ENCODE measurements at regions not wholly inside any gene's neighbourhood (a gene's known extent, or its start where the extent isn't known, plus 50 kb on each side); places are given as distances from the start of the nearest gene placed in this dataset.
"Not testable (repeated sequence)": the region's sequence is repeated elsewhere in the genome, so short reads cannot be mapped to it uniquely, and the experiment has no call there.

DNA sequence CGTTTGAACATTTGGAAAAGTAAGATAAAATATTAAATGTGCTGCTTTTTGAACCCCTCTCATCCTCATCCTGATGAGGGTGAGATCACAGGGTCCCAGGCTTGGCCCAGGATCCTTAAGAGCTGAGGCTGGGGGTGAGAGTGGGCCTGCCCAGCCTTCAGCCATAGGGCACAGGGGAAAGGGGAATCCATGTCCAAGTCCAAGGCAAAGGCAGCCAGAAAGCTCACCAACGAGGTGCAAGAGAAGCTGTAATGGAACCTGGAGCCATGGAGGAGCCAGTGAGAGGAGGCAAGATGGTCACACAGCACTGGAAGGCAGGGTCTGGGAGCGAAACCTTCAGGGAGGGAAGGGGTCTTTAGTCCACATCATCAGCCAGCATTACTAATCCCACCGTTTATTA lies 191.9 kb downstream of the RRAGC start:
- no peak for DNase-seq (ENCODE audit: low read depth in 2 of 2)

DNA sequence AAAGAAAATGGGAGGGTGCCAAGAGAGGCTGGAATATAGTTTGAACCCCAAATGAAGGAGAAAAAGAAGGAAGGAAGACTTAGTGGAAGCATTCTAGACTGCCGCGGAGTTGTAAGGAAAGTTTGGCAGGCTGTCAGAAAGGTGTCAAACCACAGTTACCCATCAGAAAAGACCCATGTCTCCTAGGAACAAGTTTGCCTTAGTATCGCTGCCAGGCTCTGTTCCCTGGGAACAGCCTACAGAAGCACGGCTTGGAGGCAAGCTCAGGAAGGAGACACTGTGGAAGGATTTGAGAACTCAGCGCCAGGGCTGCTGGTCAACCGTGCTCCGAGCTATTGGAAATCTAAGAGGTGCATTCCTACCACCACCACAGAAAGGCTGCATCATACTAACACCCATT lies 197.4 kb downstream of the RRAGC start:
- DNase-seq (ENCODE audit: low read depth in 2 of 2) = no peak

DNA sequence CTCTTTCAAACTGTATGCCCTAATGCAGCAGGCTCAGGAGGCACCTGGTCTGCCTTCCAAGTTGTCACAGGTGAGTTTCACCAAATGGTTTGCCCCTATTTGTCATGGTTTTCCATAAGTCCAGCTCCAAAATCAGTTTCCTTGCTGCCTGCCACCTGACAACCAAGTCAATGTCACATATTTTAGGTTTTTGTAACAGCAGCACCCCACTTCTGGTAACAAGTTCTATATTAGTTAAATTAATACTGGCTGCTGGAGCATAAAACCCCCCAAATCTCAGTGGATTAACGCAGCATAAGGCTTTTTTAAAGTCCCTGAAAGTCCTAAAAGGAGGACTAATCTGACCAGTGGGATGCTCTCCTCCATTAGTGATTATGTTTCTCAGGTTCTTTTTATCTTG lies 200.7 kb downstream of the RRAGC start:
- no peak for DNase-seq (ENCODE audit: low read depth in 2 of 2)

DNA sequence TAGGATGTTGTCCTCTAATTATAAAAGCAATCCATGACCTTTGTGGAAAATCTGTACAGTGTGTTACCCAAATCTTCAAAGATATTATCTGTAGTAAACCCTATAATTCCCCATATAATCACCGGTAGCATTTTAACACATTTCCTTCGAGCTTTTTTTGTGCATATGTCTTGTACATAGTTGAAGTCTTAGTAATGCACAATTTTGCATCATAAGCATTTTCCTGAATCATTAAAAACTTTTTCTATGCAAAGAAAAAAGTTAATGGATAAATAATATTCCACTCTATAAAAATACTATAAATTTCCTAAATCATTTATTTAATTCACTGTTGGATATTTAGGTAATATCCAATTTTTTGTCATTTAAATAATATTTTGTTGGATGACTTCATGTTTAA lies 201.7 kb downstream of the RRAGC start:
- DNase-seq (ENCODE audit: low read depth in 2 of 2) = no peak

DNA sequence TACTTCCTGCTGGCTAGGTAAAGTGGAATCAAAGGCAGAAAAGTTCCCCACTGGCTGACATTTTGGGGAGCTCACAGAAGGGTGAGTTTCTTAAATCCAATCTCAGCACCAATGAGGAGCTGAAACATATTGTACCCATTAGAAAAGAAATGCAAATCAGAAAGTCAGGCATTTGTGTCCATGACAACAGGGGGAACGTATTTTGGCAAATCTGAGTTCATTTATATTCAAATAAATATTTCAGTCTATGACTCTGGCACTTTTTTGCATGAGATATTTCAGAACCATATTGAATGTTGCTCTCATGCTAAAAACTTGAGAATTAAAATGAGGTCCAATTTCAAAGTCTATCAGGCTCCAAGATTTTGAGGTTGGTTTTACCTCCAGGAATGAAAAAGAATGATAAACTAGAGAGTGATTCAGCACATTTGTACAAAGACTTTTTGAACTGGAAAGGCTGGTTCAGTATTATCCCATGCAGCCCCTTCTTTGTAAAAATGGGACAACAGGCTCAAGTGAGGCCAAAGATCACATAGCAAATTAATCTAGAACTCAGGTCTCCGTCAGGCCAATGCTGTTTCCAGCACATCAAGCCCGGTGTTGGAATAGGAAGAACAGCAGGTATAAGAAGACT lies 202.2 kb downstream of the RRAGC start:
- DNase-seq (ENCODE audit: low read depth in 2 of 2) = no peak

DNA sequence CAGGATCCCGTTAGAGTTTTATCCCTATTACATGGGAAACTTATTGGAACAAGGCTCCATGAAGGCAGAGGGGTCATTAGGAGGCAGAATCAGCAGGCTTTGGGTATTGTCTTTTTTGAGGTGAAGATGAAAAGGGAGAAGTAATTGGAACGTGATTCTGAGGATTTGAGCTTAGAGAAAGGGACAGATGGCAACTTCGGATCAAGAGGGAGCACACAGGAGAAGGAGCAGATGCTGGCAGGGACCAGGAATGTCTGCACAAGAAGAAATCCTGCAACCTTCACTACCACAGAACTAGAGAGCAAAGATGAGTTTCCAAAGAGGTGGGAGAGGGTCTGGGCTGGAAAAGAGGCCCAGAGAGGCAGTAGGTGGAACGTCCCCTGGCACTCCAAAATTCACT lies 202.8 kb downstream of the RRAGC start:
- DNase-seq (ENCODE audit: low read depth in 2 of 2) = no peak

DNA sequence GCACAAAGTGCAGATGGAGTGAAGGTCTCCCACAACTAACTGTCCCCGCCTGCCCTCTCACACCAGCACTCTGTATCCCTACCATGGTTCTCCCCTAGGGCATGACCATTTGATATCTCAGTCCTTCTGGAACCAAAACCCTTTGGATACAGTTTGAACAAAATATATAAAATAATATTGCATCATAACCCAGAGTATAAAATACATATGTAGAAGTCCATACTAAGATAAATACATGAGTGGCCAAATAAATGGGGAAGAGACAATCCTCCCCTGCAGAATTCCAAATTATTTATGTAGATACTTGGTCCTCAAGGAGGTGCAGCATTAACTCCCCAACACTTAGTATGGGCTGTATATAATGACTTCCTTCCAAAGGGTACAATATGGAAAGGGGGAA lies 207.4 kb downstream of the RRAGC start:
- DNase-seq (ENCODE audit: low read depth in 2 of 2) = no peak

DNA sequence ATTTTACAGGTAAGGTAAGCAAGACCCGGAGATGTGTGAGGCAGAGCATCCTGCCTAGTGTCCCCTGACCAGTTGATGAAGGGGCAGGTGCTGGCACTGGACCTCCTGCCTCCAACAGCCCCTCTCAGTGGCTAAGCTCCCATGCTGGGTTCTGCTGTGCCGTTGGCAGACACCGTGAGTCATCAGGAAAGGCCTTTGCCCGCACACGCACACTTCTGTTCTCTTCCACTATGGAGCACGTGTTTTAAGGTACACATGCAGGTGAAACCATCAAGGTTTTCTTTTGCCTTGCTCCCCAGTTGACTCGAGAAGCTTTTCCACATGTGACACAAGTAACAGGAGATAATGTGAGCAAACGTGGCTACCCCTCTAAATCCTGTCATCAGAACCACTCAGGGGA lies 207.9 kb downstream of the RRAGC start:
- no peak for DNase-seq (ENCODE audit: low read depth in 2 of 2)

DNA sequence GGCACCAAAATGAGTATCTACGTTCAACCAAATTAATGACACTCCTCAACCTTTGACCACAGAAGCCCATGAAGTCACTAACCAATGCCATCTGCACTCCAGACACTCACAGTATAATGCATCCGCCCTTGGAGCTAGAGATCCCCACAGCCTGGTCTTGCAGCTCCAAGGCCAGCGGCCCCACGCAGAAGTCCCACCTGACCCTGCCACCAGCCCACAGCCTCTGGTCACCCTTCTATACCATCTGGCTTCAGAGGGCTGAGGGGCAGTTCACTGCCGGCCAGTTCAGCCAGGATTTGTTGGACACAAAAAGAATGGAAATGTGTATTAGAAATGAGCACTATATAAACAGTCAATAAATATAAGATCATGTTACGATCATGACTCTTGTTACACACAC lies 211.2 kb downstream of the RRAGC start:
- DNase-seq (ENCODE audit: low read depth in 2 of 2) = no peak

DNA sequence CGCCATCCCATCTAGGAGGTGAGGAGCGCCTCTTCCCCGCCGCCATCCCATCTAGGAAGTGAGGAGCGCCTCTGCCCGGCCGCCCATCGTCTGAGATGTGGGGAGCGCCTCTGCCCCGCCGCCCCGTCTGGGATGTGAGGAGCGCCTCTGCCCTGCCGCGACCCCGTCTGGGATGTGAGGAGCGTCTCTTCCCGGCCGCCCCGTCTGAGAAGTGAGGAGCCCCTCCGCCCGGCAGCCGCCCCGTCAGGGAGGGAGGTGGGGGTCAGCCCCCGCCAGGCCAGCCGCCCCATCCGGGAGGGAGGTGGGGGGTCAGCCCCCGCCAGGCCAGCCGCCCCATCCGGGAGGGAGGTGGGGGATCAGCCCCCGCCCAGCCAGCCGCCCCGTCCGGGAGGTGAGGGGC lies 212.2 kb downstream of the RRAGC start:
- DNase-seq (ENCODE audit: low read depth in 2 of 2) = not testable (repeated sequence)

DNA sequence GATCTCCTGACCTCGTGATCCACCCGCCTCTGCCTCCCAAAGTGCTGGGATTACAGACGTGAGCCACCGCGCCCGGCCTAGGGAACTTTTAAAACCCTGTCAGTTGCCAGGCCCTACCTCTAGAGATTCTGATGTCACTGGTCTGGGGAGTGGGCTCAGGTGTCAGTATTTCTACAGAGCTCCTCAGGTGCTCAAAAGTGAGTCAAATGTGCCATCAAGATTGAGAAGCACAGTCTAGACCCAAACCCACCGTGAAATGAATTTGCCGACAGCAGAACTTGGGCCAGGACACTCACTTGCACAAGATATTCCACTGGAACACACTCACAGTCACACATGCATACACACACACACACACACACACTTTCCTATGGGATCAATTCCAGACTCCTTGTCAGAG lies 215.5 kb downstream of the RRAGC start:
- DNase-seq (ENCODE audit: low read depth in 2 of 2) = no peak

DNA sequence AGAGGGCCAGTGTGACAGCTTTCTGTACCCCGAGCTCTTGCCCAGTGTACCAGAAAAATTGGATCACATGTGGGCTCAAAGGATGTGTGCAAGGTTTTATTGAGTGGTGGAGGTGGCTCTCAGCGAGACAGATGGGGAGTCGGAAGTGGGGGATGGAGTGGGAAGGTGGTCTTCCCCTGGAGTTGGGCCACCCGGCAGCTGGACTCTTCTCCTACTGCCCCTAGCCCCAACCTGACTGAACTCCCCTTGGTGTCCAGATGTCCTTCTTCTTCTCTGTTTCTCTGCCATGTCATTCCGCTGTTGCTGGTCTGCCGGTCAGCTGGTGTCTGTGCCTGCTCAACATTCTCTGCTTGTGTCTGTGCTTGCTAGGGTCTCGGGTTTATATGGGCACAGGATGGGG lies 217.9 kb downstream of the RRAGC start:
- no peak for DNase-seq (ENCODE audit: low read depth in 2 of 2)

DNA sequence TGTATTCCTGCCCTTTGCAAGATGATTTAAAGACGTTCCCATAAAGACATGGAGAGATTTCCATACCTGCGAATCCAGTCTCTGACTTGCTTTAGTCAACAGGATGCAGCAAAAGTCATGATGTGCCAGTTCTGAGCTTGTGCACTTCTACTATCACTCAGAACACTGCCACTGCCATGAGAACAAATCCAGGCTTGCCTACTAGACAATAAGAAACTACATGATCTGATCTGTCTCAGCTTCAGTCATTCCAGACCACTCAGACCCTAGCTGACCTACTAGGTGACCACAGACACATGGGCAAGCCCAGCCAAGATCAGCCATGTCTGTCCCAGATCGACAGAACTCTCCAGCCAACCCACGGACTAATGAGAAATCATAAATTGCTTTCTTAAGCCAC lies 219.2 kb downstream of the RRAGC start:
- no peak for DNase-seq (ENCODE audit: low read depth in 2 of 2)

DNA sequence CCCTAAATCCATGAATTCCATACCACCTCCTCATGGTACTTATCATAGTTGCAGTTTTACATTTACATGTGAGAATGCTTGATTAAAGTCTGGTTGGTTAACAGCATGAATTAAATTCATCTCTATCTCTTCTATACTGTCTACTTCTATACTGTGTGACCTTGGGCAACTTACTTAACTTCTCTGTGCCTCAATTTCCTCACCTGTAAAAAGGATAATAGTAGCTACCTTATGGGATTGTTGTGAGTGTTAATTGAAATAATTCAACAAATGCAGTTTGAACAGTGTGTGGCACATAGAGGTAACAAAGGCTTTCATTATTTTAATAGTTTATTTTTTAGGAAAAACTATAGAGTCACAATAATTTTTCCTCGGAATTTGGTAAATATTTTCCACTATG lies 231.3 kb downstream of the RRAGC start:
- no peak for DNase-seq (ENCODE audit: low read depth in 2 of 2)

DNA sequence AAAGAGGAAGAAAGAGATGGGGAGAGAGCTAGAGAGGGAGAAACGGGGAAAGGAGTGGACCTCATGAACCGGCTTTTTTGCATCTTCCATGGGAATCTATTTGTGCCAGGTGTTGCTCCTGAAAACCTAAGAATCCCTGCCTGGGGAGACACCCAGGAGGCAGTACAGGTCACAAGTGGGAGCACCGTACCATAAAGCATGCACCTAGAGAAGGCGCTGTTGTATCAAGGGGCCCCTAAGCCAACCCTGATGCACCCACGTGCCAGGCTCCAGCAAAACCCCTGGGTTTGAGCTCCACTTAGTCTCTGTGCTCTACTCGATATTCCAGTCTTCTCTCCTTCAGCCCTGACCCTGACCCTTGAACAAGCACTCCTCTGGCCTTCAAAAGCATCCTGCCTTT lies 233.6 kb downstream of the RRAGC start:
- no peak for DNase-seq (ENCODE audit: low read depth in 2 of 2)

DNA sequence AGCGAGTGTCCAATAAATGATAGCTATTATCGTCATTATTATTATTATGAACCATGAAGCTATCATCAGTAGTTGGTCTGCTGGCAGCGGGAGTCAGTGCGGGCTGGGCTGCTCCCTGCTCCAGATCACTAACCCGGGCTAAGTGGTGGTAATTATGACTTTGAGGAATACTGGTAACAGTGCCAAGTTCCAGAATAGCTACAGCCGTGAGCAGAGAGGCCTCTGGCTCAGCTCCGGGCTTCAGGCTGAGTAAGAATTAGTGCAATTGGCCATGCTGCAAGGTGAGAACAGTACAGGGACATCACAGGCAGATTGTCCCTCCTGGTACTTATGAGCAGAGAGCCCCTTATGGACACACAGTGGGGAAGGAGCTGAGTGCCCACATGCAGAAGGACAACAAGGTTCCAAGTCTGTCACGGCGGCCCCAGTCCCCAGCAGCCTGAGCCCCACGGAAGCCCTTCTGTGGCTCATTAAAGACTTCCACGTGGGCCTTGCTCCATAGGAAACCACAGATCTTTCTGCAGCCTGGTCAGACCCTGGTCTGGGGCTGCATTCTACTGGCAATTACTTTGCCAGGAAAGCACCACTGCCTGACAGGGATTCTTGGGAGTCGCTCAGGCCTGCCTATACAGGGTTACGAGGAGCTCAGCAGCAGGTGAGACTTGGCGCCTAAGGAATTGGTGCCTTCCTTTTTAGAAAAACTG lies 235.1 kb downstream of the RRAGC start:
- DNase-seq (ENCODE audit: low read depth in 2 of 2) = no peak

DNA sequence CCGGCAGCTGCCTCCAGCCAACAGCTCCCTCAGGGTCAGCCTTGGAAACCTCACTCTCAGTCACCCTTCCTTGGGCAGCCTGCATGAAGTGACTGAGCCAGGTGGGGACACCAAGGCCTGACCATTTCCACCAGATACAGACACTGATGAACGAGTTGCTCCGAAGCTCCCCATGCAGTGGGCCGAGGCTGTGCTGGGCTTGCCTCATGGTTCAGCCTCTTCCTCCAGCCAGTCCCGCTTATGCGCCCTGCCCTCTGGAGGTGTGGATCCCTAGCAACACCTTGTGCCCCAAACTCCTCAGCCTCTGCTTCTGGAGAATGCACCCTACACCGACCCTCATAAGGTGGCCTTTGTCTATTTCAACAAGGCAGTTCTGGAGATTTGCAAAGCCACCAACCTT lies 236.0 kb downstream of the RRAGC start:
- no peak for DNase-seq (ENCODE audit: low read depth in 2 of 2)

DNA sequence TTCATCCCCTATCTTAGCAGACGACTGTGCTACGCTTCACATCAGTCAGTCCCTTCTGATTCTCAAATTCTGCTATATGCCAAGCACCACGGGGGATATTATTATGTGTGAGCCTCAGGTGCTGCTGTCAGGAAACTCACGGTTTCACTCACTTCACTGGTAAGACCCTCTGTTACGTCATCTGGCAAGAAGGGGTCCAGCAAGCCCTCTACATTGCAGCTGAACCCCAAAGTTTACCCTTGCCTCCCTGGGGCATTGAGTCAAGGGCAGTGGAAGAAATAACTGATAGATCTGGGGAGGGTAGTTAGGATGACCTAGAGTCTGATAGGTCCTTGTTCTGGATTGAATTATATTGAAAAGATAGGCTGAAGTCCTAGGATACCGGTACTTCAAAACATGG lies 237.4 kb downstream of the RRAGC start:
- DNase-seq (ENCODE audit: low read depth in 2 of 2) = no peak

DNA sequence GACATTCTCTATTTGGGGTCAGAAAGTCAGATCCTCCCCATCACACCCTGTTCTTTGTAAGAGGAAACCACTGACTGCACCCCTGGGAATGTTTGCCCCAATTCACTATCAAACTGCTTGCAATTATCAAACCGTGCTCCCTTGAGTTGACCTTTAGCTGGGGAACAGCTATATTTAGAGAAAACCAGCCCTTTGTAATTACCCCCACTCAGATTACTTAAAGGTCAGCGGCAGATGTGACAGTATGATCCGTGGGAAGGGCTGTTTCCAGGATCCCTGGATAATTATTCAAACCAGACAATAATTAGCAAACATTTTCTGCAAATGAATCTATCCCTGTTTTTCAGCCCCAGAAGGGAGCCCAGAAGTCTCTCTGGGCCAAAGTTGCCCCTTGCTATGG lies 242.7 kb downstream of the RRAGC start:
- DNase-seq (ENCODE audit: low read depth in 2 of 2) = no peak

DNA sequence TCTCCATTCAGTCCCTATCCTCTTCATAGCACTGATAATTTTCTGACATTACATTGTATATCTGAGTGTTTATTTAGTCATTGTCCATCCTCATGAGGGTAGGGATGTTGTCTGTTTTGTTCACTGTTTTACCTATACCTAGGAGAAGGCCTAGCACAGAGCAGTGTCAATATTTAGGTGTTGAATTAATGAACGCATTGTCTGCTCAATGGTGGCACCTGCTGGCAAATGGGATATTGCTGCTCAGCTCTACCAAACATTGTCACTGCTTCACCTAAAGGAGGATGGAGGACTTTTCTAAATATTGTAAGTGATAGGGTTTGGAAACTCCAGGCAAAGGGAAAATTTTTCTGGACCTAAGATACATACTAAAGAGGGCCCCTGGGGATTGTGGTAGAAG lies 243.9 kb downstream of the RRAGC start:
- no peak for DNase-seq (ENCODE audit: low read depth in 2 of 2)

DNA sequence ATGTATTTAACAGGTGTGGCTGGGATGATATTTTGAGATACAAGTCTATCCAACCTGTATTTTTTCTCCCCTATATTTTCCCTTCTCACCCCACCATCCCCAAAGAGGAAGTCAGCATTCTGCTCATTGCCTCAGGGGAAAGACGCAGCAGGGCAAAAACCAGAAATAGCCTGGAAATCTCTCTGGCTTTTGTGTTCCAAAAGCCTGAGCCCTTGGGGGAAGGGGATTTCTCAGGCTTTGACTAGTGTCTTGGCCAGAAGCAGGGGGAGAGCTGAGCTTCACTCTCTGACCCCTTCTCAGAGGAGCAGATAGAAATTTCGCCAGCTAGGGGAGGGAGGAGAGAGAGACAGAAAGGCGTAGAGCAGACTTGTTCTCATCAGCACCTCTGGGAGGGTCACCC lies 244.7 kb downstream of the RRAGC start:
- no peak for DNase-seq (ENCODE audit: low read depth in 2 of 2)

DNA sequence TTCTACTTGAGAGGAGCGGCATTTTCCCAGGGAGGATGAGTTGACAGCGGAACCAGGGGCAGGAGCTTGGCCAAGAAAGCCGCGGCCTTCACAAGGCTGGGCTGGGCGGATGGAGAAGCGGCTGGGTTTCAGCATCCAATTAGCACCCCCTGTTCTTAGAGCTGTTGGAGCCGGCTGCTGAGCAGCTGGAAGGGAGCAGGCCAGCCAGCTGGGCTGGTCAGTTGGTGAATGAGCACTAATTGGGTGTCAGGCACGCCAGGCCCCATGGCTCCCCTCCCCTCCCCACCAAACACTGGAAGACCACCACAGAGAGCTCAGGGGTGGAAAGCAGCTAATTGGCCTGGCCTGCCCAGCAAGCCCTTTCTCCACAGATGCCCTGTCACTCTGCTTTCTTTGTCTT lies 245.6 kb downstream of the RRAGC start:
- no peak for DNase-seq (ENCODE audit: low read depth in 2 of 2)

DNA sequence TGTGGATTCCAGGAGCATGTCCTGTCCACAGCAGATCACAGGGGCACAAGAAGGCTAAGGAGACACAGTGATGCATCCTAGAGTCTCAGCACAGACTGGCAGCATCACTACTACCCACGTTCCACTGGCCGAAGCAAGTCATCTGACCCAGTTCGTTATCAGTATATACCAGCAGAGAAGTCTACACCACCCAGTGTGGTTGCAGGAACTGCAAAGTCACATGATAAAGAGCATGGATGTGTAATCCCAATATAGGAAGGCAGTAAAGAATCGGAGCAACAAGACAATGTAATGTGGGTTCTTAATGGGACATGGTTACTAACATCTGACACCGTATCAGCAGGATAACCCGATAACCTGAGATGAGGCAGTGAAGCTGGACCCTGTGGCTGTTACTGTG lies 246.6 kb downstream of the RRAGC start:
- no peak for DNase-seq (ENCODE audit: low read depth in 2 of 2)

DNA sequence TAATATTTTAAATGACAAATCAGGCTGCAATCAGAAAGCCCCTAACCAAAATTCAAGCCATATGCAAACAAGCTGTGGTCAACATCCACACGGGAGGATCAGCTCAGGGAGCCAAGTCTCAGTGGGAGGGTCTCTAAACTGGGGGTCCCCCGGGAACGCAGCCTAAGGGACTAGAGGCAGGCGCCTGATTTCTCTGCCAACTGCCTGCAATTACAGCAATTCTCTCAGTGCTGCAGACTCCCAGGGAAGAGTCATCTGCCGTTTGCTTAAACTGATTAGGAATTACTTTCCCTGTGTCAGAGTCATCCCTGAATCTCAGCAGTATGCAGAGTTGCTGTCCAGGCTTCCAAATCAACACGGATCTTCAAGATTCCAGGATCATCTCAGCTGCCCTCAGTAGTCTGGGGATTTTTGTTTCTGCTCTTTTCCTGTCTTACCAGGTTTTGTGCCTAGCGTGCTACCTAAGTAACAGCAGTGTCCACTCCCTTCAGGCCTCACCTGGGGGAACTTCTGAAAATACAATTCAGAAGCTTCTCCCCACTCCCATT lies 247.8 kb downstream of the RRAGC start:
- no peak for DNase-seq (ENCODE audit: low read depth in 2 of 2)
